ENCODE measurements at regions not wholly inside any gene's neighbourhood (a gene's known extent, or its start where the extent isn't known, plus 50 kb on each side); places are given as distances from the start of the nearest gene placed in this dataset.
"Not testable (repeated sequence)": the region's sequence is repeated elsewhere in the genome, so short reads cannot be mapped to it uniquely, and the experiment has no call there.

DNA sequence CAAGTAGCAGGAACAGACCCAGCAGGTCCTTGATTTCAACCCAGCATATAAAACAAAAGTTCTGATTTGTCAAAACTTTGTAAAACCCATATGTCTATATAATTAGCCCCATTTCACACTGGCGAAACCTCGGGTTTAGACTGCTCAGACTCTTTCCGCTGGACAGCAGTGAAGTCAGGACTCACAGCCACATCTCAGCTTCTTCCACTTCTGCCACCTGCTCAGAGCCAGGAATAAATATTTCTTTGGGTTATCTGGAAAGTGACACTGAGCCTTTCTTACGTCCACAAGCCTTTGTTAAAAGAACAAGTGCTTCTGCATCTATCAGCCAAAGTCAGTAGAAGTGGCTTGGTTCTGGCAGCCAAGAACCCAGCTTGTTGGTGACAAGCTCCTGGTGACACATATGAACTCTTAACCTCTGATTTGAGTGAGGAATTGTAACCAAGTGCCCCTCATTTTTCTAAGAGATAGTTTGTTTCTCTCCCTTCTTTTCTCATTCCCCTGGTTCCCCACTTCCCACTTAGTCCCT is 118.1 kb upstream of the CHD2 start:
- Histone ChIP-seq H3K27me3 (ENCODE audit: low read length) (no peaks in the 10 kb centered on the region), H2AFZ (ENCODE audit: low read depth, low read length, severe bottlenecking) (no peak overlapping the region), H3K36me3 (ENCODE audit: low read length) (no peaks in the 10 kb centered on the region), H3K9ac (ENCODE audit: low read length) (no peak overlapping the region), H3K9me2 (replicated peaks; ENCODE audit: insufficient read depth, low read length) (no peaks in the 10 kb centered on the region), H4K20me1 (ENCODE audit: low read depth, low read length) (no peaks in the 10 kb centered on the region), H3K27ac (ENCODE audit: low read depth, low read length) (no peak overlapping the region), H3K79me2 (ENCODE audit: insufficient read depth, low read length) (no peaks in the 10 kb centered on the region), H3K4me3 (ENCODE audit: insufficient read depth, low read length, poor library complexity, severe bottlenecking) (no peak overlapping the region), H3K4me2 (ENCODE audit: low read depth, low read length, poor library complexity, severe bottlenecking) (no peak overlapping the region), H3F3A (ENCODE audit: insufficient read depth) (no peaks in the 10 kb centered on the region), H3K9me3 (ENCODE audit: insufficient read depth, low read length) (peaks cover 9% of the 10 kb centered on the region; the same call in 1 of the 2 replicates)
- TF ChIP-seq EZH2phosphoT487 (conservative IDR thresholded peaks at IDR 0.05; ENCODE audit: low read length), result no peak
- TF ChIP-seq, protein P1, sequence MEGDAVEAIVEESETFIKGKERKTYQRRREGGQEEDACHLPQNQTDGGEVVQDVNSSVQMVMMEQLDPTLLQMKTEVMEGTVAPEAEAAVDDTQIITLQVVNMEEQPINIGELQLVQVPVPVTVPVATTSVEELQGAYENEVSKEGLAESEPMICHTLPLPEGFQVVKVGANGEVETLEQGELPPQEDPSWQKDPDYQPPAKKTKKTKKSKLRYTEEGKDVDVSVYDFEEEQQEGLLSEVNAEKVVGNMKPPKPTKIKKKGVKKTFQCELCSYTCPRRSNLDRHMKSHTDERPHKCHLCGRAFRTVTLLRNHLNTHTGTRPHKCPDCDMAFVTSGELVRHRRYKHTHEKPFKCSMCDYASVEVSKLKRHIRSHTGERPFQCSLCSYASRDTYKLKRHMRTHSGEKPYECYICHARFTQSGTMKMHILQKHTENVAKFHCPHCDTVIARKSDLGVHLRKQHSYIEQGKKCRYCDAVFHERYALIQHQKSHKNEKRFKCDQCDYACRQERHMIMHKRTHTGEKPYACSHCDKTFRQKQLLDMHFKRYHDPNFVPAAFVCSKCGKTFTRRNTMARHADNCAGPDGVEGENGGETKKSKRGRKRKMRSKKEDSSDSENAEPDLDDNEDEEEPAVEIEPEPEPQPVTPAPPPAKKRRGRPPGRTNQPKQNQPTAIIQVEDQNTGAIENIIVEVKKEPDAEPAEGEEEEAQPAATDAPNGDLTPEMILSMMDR (IDR thresholded peaks at IDR 0.05; ENCODE audit: insufficient read depth, low read length, poor library complexity, severe bottlenecking), result no peak

DNA sequence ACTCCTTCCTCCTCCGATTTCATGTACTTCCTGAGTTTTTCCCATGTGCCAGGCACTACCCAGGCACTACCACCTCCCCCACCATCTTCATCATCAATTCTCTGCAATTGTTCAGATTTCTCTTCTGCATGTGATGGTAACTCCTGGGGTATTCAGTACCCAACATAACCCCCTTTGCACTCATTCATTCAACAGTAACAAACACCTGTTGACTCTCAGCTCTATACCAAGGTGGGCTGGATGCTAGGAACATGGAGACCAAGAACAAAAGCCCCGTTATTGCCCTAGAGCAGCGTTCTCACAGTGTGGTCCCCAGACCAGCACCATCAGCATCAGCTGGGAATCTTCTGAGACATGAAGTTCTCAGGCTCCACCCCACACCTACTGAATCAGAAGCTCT is 113.0 kb upstream of the CHD2 start:
- Histone ChIP-seq H3K9ac (ENCODE audit: low read length) (no peak overlapping the region), H3K9me3 (ENCODE audit: insufficient read depth, low read length) (no peaks in the 10 kb centered on the region), H3F3A (ENCODE audit: insufficient read depth) (no peaks in the 10 kb centered on the region), H3K9me2 (replicated peaks; ENCODE audit: insufficient read depth, low read length) (no peaks in the 10 kb centered on the region), H3K27ac (ENCODE audit: low read depth, low read length) (no peak overlapping the region), H3K36me3 (ENCODE audit: low read length) (no peaks in the 10 kb centered on the region), H2AFZ (ENCODE audit: low read depth, low read length, severe bottlenecking) (no peak overlapping the region), H3K4me2 (ENCODE audit: low read depth, low read length, poor library complexity, severe bottlenecking) (no peak overlapping the region), H3K4me3 (ENCODE audit: insufficient read depth, low read length, poor library complexity, severe bottlenecking) (no peak overlapping the region), H3K27me3 (ENCODE audit: low read length) (no peaks in the 10 kb centered on the region), H3K79me2 (ENCODE audit: insufficient read depth, low read length) (no peaks in the 10 kb centered on the region), H4K20me1 (ENCODE audit: low read depth, low read length) (no peaks in the 10 kb centered on the region)
- TF ChIP-seq, protein P1 (IDR thresholded peaks at IDR 0.05; ENCODE audit: insufficient read depth, low read length, poor library complexity, severe bottlenecking), result no peak
- no peak for TF ChIP-seq EZH2phosphoT487 (conservative IDR thresholded peaks at IDR 0.05; ENCODE audit: low read length)

DNA sequence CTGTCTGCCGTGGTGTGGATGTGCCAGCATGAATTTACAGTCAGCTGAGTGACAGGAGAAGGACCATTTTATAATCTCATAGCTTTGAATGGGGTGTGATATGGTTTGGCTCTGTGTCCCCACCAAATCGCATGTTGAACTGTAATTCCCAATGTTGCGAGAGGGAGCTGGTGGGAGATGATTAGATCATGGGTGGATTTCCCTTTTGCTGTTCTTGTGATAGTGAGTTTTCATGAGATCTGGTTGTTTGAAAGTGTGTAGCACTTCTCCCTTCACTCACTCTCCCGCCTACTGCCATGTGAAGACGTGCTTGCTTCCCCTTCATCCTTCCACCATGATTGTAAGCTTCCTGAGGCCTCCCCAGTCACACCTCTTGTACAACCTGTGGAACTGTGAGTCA is 111.9 kb upstream of the CHD2 start:
- H3K9me3 ChIP-seq (ENCODE audit: insufficient read depth, low read length), result no peaks in the 10 kb centered on the region
- TF ChIP-seq, protein P1 (IDR thresholded peaks at IDR 0.05; ENCODE audit: insufficient read depth, low read length, poor library complexity, severe bottlenecking), result no peak
- no peak for TF ChIP-seq EZH2phosphoT487 (conservative IDR thresholded peaks at IDR 0.05; ENCODE audit: low read length)
- no peak overlapping the region for H3K4me3 ChIP-seq (ENCODE audit: insufficient read depth, low read length, poor library complexity, severe bottlenecking)
- H3K36me3 ChIP-seq (ENCODE audit: low read length), result no peaks in the 10 kb centered on the region
- no peaks in the 10 kb centered on the region for H3K9me2 ChIP-seq (replicated peaks; ENCODE audit: insufficient read depth, low read length)
- no peaks in the 10 kb centered on the region for H3K27me3 ChIP-seq (ENCODE audit: low read length)
- H3K27ac ChIP-seq (ENCODE audit: low read depth, low read length), result no peak overlapping the region
- no peaks in the 10 kb centered on the region for H3F3A ChIP-seq (ENCODE audit: insufficient read depth)
- H3K4me2 ChIP-seq (ENCODE audit: low read depth, low read length, poor library complexity, severe bottlenecking), result no peak overlapping the region
- H2AFZ ChIP-seq (ENCODE audit: low read depth, low read length, severe bottlenecking), result no peak overlapping the region
- no peaks in the 10 kb centered on the region for H3K79me2 ChIP-seq (ENCODE audit: insufficient read depth, low read length)
- no peaks in the 10 kb centered on the region for H4K20me1 ChIP-seq (ENCODE audit: low read depth, low read length)
- H3K9ac ChIP-seq (ENCODE audit: low read length), result no peak overlapping the region

DNA sequence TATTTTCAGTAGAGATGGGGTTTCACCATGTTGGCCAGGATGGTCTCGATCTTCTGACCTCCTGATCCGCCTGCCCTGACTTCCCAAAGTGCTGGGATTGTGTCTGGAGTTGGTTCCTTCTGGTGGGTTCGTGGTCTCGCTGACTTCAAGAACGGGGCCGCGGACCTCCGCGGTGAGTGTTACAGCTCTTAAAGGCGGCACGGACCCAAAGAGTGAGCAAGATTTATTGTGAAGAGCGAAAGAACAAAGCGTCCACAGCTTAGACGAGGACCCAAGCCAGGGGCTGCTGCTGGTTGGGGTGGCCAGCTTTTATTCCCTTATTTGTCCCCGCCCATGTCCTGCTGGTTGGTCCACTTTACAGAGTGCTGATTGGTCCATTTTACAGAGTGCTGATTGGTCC is 111.3 kb upstream of the CHD2 start:
- H3F3A ChIP-seq (ENCODE audit: insufficient read depth); H3K36me3 ChIP-seq (ENCODE audit: low read length); H3K9me3 ChIP-seq (ENCODE audit: insufficient read depth, low read length); H3K79me2 ChIP-seq (ENCODE audit: insufficient read depth, low read length); H4K20me1 ChIP-seq (ENCODE audit: low read depth, low read length); H3K27ac ChIP-seq (ENCODE audit: low read depth, low read length); H3K9me2 ChIP-seq (replicated peaks; ENCODE audit: insufficient read depth, low read length); H3K9ac ChIP-seq (ENCODE audit: low read length); H2AFZ ChIP-seq (ENCODE audit: low read depth, low read length, severe bottlenecking); H3K27me3 ChIP-seq (ENCODE audit: low read length); H3K4me2 ChIP-seq (ENCODE audit: low read depth, low read length, poor library complexity, severe bottlenecking); H3K4me3 ChIP-seq (ENCODE audit: insufficient read depth, low read length, poor library complexity, severe bottlenecking): not testable (repeated sequence)

Data from SU-DHL-6 (cell line).